ENCODE measurements at regions not wholly inside any gene's neighbourhood (a gene's known extent, or its start where the extent isn't known, plus 50 kb on each side); places are given as distances from the start of the nearest gene placed in this dataset.
"Not testable (repeated sequence)": the region's sequence is repeated elsewhere in the genome, so short reads cannot be mapped to it uniquely, and the experiment has no call there.

- no peak for ATAC-seq (ENCODE audit: low read depth in 2 of 2)
- H3K9me3 Mint-ChIP-seq, result peaks cover 0 to 2% (median 0%) of the 10 kb centered on the region in 7 donors
- no peaks in the 10 kb centered on the region for H3K36me3 Mint-ChIP-seq
- H3K4me1 Mint-ChIP-seq, result no peaks in the 10 kb centered on the region
- no peak overlapping the region for H3K4me3 Mint-ChIP-seq
- no peak for DNase-seq
- H3K27me3 Mint-ChIP-seq, result no peaks in the 10 kb centered on the region
- H3K27ac Mint-ChIP-seq, result no peak overlapping the region
Observed at GRCh38 chrX:47302396-47302795, 68.0 kb upstream of the ZNF157 start.

- H3K4me1 Mint-ChIP-seq; H3K27me3 Mint-ChIP-seq; ATAC-seq (ENCODE audit: low read depth in 2 of 2); H3K36me3 Mint-ChIP-seq; DNase-seq; H3K9me3 Mint-ChIP-seq; H3K27ac Mint-ChIP-seq; H3K4me3 Mint-ChIP-seq: not testable (repeated sequence)
Observed at GRCh38 chrX:47306471-47307023, 63.8 kb upstream of the ZNF157 start.

GRCh38 chrX:47311932-47312774, 58.2 kb upstream of the ZNF157 start:
- peak overlapping the region in 1 of 6 donors; percentile 26 for H3K27ac Mint-ChIP-seq
- peak; percentile 50 for ATAC-seq (ENCODE audit: low read depth in 2 of 2)
- no peaks in the 10 kb centered on the region for H3K9me3 Mint-ChIP-seq
- H3K4me3 Mint-ChIP-seq, result no peak overlapping the region
- H3K27me3 Mint-ChIP-seq, result peaks cover 0 to 19% (median 0%) of the 10 kb centered on the region in 3 donors
- H3K4me1 Mint-ChIP-seq, result no peaks in the 10 kb centered on the region
- no peaks in the 10 kb centered on the region for H3K36me3 Mint-ChIP-seq
- peak; percentile 15 for DNase-seq

- Mint-ChIP-seq H3K9me3 (no peaks in the 10 kb centered on the region), H3K27ac (no peak overlapping the region), H3K4me1 (no peaks in the 10 kb centered on the region), H3K27me3 (peaks cover 0 to 19% (median 0%) of the 10 kb centered on the region in 3 donors), H3K4me3 (no peak overlapping the region), H3K36me3 (no peaks in the 10 kb centered on the region)
- DNase-seq, result no peak
- ATAC-seq (ENCODE audit: low read depth in 2 of 2), result no peak
Observed at GRCh38 chrX:47313056-47313455, 57.3 kb upstream of the ZNF157 start.

DNA sequence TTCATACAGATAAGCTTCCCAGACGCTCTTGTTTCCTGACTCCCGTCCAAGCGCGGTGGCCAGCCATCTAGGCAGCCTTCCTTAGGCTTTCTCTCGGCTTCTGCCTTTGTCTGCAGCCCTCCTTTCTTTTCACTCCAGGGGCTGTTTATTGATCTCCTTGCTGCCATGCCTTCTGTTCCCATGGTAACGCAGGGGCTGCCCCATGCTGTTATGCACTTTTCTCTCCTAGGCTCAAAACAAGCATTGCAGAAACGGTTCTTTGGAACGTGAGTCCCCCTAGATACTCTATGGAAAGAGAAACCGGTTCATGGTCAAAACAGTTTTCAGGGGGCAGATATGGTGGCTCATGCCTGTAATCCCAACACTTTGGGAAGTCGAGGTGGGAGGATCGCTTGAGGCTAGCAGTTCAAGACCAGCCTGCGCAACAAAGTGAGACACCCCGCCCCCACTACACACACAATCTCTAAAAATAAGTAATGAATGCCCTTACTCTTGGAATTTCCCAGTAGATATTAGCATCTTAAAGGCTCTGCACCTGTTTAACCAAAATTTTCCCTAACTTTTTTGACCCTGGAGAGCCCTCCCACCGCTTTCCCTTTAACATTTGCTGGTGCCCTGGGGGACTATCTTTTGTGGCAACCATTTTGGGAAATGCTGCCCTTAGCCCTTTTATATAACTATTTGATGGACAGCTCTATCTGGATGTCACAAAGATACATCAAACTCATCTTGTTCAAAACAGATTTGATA, 53.9 kb upstream of the ZNF157 start:
- Mint-ChIP-seq H3K9me3 (peaks cover 0 to 6% (median 0%) of the 10 kb centered on the region in 7 donors), H3K27me3 (peaks cover 0 to 16% (median 0%) of the 10 kb centered on the region in 3 donors), H3K4me1 (peaks cover 0 to under 1% (median 0%) of the 10 kb centered on the region in 3 donors), H3K4me3 (no peak overlapping the region), H3K36me3 (no peaks in the 10 kb centered on the region), H3K27ac (no peak overlapping the region)
- ATAC-seq (ENCODE audit: low read depth in 2 of 2), result no peak
- DNase-seq, result no peak

All from naive B cell (primary cell).